ENCODE measurements at regions not wholly inside any gene's neighbourhood (a gene's known extent, or its start where the extent isn't known, plus 50 kb on each side); places are given as distances from the start of the nearest gene placed in this dataset.
A peak's percentile ranks its signal among the peaks of the same experiment; 100 is the strongest.
"Not testable (repeated sequence)": the region's sequence is repeated elsewhere in the genome, so short reads cannot be mapped to it uniquely, and the experiment has no call there.

GRCh38 chr10:78660446-78661106 is 408.2 kb upstream of the ZMIZ1 start:
- Histone ChIP-seq H3K36me3 (no peaks in the 10 kb centered on the region), H3K27ac (no peak overlapping the region), H3K4me1 (peaks cover 0 to 11% of the 10 kb centered on the region in 2 donors), H3K4me3 (no peak overlapping the region), H3K9me3 (peaks cover 0 to 13% of the 10 kb centered on the region in 2 donors), H3K27me3 (no peaks in the 10 kb centered on the region)
- DNase-seq (no peak), ATAC-seq (no peak)
- no peak for TF ChIP-seq CTCF (IDR thresholded peaks at IDR 0.05)
- intact Hi-C loops (cut with DNase I), result no loop called here

- DNase-seq (no peak), ATAC-seq (no peak)
- intact Hi-C loops (cut with DNase I), result no loop called here
- no peak overlapping the region for H3K27ac ChIP-seq
- H3K36me3 ChIP-seq, result no peaks in the 10 kb centered on the region
- peaks cover 0 to 13% of the 10 kb centered on the region in 2 donors for H3K9me3 ChIP-seq
- H3K4me1 ChIP-seq, result peaks cover 0 to 3% of the 10 kb centered on the region in 2 donors
- H3K27me3 ChIP-seq, result no peaks in the 10 kb centered on the region
- H3K4me3 ChIP-seq, result no peak overlapping the region
- no peak for TF ChIP-seq CTCF (IDR thresholded peaks at IDR 0.05)
Measured at GRCh38 chr10:78663721-78664120, 405.0 kb upstream of the ZMIZ1 start.

GRCh38 chr10:78664929-78665553 is 403.7 kb upstream of the ZMIZ1 start:
- intact Hi-C loops (cut with DNase I), result no loop called here
- Histone ChIP-seq H3K4me1 (no peaks in the 10 kb centered on the region), H3K27ac (no peak overlapping the region), H3K36me3 (no peaks in the 10 kb centered on the region), H3K4me3 (no peak overlapping the region), H3K9me3 (peaks cover 0 to 13% of the 10 kb centered on the region in 2 donors), H3K27me3 (no peaks in the 10 kb centered on the region)
- ATAC-seq (peak; percentile 76), DNase-seq (no peak)
- peak; percentile 34 to 55 for TF ChIP-seq CTCF (IDR thresholded peaks at IDR 0.05)

- H3K27ac ChIP-seq, result no peak overlapping the region
- intact Hi-C loops (cut with DNase I), result no loop called here
- no peak for TF ChIP-seq CTCF (IDR thresholded peaks at IDR 0.05)
- no peaks in the 10 kb centered on the region for H3K36me3 ChIP-seq
- H3K9me3 ChIP-seq, result no peaks in the 10 kb centered on the region
- no peak overlapping the region for H3K4me3 ChIP-seq
- ATAC-seq (no peak), DNase-seq (no peak)
- no peaks in the 10 kb centered on the region for H3K27me3 ChIP-seq
- no peaks in the 10 kb centered on the region for H3K4me1 ChIP-seq
Measured at GRCh38 chr10:78672918-78673317, 395.8 kb upstream of the ZMIZ1 start.

GRCh38 chr10:78681141-78681540 is 387.6 kb upstream of the ZMIZ1 start:
- H3K27ac ChIP-seq; H3K4me3 ChIP-seq; intact Hi-C loops (cut with DNase I); DNase-seq; H3K36me3 ChIP-seq; H3K27me3 ChIP-seq; H3K9me3 ChIP-seq; H3K4me1 ChIP-seq; ATAC-seq: not testable (repeated sequence)

GRCh38 chr10:78681986-78682385 is 386.8 kb upstream of the ZMIZ1 start:
- H3K4me3 ChIP-seq; H3K4me1 ChIP-seq; DNase-seq; H3K27ac ChIP-seq; ATAC-seq; H3K36me3 ChIP-seq; H3K27me3 ChIP-seq; H3K9me3 ChIP-seq; intact Hi-C loops (cut with DNase I): not testable (repeated sequence)

Measured in left lung (tissue), 4 donors.